IMR-90 (cell line): ENCODE measurements at regions not wholly inside any gene's neighbourhood (a gene's known extent, or its start where the extent isn't known, plus 50 kb on each side); places are given as distances from the start of the nearest gene placed in this dataset.

Source experiments
- ATAC-seq: fragments of 200-7000 bp; cut with Tn5 transposase; 2 replicates; pipeline ENCODE4 v1.9.1; 2020; ENCODE audit warnings: low read depth, mild to moderate bottlenecking, moderate library complexity
- BruUV-seq: library from RNA; stranded (reverse); fragments of 400-500 nt; replicated peaks from 2 replicates; lab custom pipeline; 2021; lab: Mats Ljungman, UMichigan
- CTCF ChIA-PET: fragments of 300-600 bp; formaldehyde crosslinking; extraction: SDS; loops from one replicate; lab custom pipeline; 2021; ENCODE audit warnings: antibody characterized with exemption; lab: Yijun Ruan, JAX
- POLR2A ChIA-PET: fragments of 300-600 bp; sonication (Branson Sonifier 250); formaldehyde crosslinking; loops from one replicate; lab custom pipeline; 2022; ENCODE audit warnings: antibody characterized with exemption; ENCODE audit not compliant: unreplicated experiment; lab: Charles Lee
- DNase-seq: peaks from one replicate; pipeline ENCODE4 v3.0.0; 2013
- H2AFZ ChIP-seq: replicated peaks from 2 replicates; pipeline ENCODE3; 2013; ENCODE audit warnings: low read length, mild to moderate bottlenecking; ENCODE audit not compliant: poor library complexity
- H2AK5ac ChIP-seq: 2 replicates; pipeline ENCODE4 v1.6.1; 2013; ENCODE audit warnings: low read depth, low read length, inconsistent platforms
- H2AK9ac ChIP-seq: replicated peaks from 2 replicates; pipeline ENCODE3; 2013; ENCODE audit warnings: mild to moderate bottlenecking, low read depth, low read length, moderate library complexity; ENCODE audit not compliant: poor library complexity
- H2BK120ac ChIP-seq: 2 replicates; pipeline ENCODE4 v1.6.1; 2013; ENCODE audit warnings: low read depth, low read length, inconsistent platforms
- H2BK15ac ChIP-seq: 3 replicates; pipeline ENCODE4 v1.6.1; 2013; ENCODE audit warnings: low read depth, low read length, inconsistent platforms
- H2BK20ac ChIP-seq: 2 replicates; pipeline ENCODE4 v1.6.1; 2013; ENCODE audit warnings: low read depth, mild to moderate bottlenecking, inconsistent platforms, low read length, moderate library complexity
- H2BK5ac ChIP-seq: 2 replicates; pipeline ENCODE4 v1.6.1; 2013; ENCODE audit warnings: mild to moderate bottlenecking, low read depth, low read length, inconsistent platforms; ENCODE audit not compliant: poor library complexity, severe bottlenecking
- H3K14ac ChIP-seq: replicated peaks from 2 replicates; pipeline ENCODE4 v1.6.1; 2013; ENCODE audit warnings: low read depth, low read length, inconsistent platforms
- H3K18ac ChIP-seq: 2 replicates; pipeline ENCODE4 v1.6.1; 2013; ENCODE audit warnings: low read depth, low read length, control low read depth
- H3K23ac ChIP-seq: 2 replicates; pipeline ENCODE4 v1.6.1; 2013; ENCODE audit warnings: low read depth, low read length, inconsistent platforms
- H3K27ac ChIP-seq: 2 replicates; pipeline ENCODE4 v1.5.1; 2013; ENCODE audit warnings: mild to moderate bottlenecking, control low read depth, low read length; ENCODE audit not compliant: insufficient read depth
- H3K27me3 ChIP-seq: 2 replicates; pipeline ENCODE4 v1.6.1; 2013; ENCODE audit warnings: low read length; ENCODE audit not compliant: control insufficient read depth, insufficient read depth
- H3K36me3 ChIP-seq: 2 replicates; pipeline ENCODE4 v1.6.1; 2013; ENCODE audit warnings: low read length, mixed read lengths; ENCODE audit not compliant: control insufficient read depth, insufficient read depth
- H3K4ac ChIP-seq: 2 replicates; pipeline ENCODE4 v1.6.1; 2013; ENCODE audit warnings: low read depth, low read length, inconsistent platforms
- H3K4me1 ChIP-seq: 2 replicates; pipeline ENCODE4 v1.6.1; 2013; ENCODE audit warnings: low read length, mixed read lengths; ENCODE audit not compliant: control insufficient read depth, insufficient read depth
- H3K4me2 ChIP-seq: 2 replicates; pipeline ENCODE4 v1.6.1; 2013; ENCODE audit warnings: low read depth, mild to moderate bottlenecking, control low read depth, low read length, moderate library complexity
- H3K4me3 ChIP-seq: 2 replicates; pipeline ENCODE4 v1.5.1; 2013; ENCODE audit warnings: low read depth, mild to moderate bottlenecking, control low read depth, low read length, moderate library complexity; ENCODE audit not compliant: insufficient read depth
- H3K56ac ChIP-seq: 2 replicates; pipeline ENCODE4 v1.6.1; 2013; ENCODE audit warnings: low read length, inconsistent platforms; ENCODE audit not compliant: insufficient read depth; ENCODE audit errors: extremely low read depth
- H3K79me1 ChIP-seq, 2 experiments: 2 replicates each; pipeline ENCODE4 v1.6.1; 2013; ENCODE audit warnings: low read length in 2 of 2, inconsistent platforms in 1 of 2, low read depth in 1 of 2
- H3K9ac ChIP-seq: 2 replicates; pipeline ENCODE4 v1.6.1; 2013; ENCODE audit warnings: low read depth, low read length, control low read depth
- H3K9me1 ChIP-seq: 2 replicates; pipeline ENCODE4 v1.6.1; 2013; ENCODE audit warnings: low read length, inconsistent platforms; ENCODE audit not compliant: insufficient read depth
- H3K9me3 ChIP-seq: 2 replicates; pipeline ENCODE4 v1.6.1; 2013; ENCODE audit warnings: low read length; ENCODE audit not compliant: control insufficient read depth, insufficient read depth
- H4K20me1 ChIP-seq: 2 replicates; pipeline ENCODE4 v1.6.1; 2013; ENCODE audit warnings: low read length, inconsistent platforms; ENCODE audit not compliant: insufficient read depth
- H4K5ac ChIP-seq: 2 replicates; pipeline ENCODE4 v1.6.1; 2013; ENCODE audit warnings: mild to moderate bottlenecking, low read depth, low read length, control low read depth
- H4K8ac ChIP-seq, 2 experiments: 2 replicates each; pipeline ENCODE4 v1.6.1; 2013; ENCODE audit warnings: low read depth in 2 of 2, low read length in 2 of 2, control low read depth in 1 of 2, inconsistent platforms in 1 of 2
- H4K91ac ChIP-seq: 2 replicates; pipeline ENCODE4 v1.6.1; 2013; ENCODE audit warnings: low read depth, low read length, inconsistent platforms; ENCODE audit not compliant: insufficient read depth
- MAFK ChIP-seq: IDR thresholded peaks from 2 replicates; pipeline ENCODE4 v1.6.1; 2012; ENCODE audit warnings: low read depth, low read length, improper control_type of control experiment
- RFX5 ChIP-seq: IDR thresholded peaks from 2 replicates; pipeline ENCODE4 v1.8.0; 2012; ENCODE audit warnings: low read depth, mild to moderate bottlenecking, low read length, moderate library complexity
- USF2 ChIP-seq: fragments of 150-350 bp; IDR thresholded peaks from 2 replicates; pipeline ENCODE4 v1.6.1; 2017; ENCODE audit warnings: mild to moderate bottlenecking, antibody characterized with exemption, low read length, low read depth
- WGBS, 2 experiments: methylation state at CpG; one replicate each; pipeline versions ENCODE4 v1.1.5 to v1.1.7; 2013; ENCODE audit warnings: missing lambda C conversion rate in 2 of 2; ENCODE audit not compliant: insufficient read length in 1 of 2; ENCODE audit errors: extremely low coverage in 2 of 2; 5-methylcytosine and 5-hydroxymethylcytosine counted together
- dilution Hi-C: fragments of 300-500 bp; cut with HindIII; formaldehyde crosslinking; loops from one replicate; pipeline ENCODE4 v1.14.3; 2018; ENCODE audit warnings: low sequenced_read_pairs; ENCODE audit not compliant: unreplicated experiment
- in situ Hi-C: fragments of 300-500 bp; cut with MboI; formaldehyde crosslinking; loops from 3 replicates; pipeline ENCODE4 v1.14.3; 2019; ENCODE audit warnings: low sequenced_read_pairs, inconsistent platforms, mixed read lengths
- intact Hi-C: fragments of 100-400 bp; cut with micrococcal nuclease; formaldehyde crosslinking; loops from 2 replicates; pipeline ENCODE4 v1.10.0; 2022

GRCh38 chr12:20969766-20970165 is 159.3 kb downstream of the SLCO1B3 start:
- Histone ChIP-seq H4K8ac (no peak overlapping the region), H3K4me1 (no peaks in the 10 kb centered on the region), H3K27ac (no peak overlapping the region), H4K91ac (no peak overlapping the region), H3K4me2 (no peak overlapping the region), H2BK20ac (no peak overlapping the region), H3K27me3 (no peaks in the 10 kb centered on the region), H3K9me3 (peaks cover 8% of the 10 kb centered on the region), H2AFZ (no peak overlapping the region), H3K79me1 (no peaks in the 10 kb centered on the region), H2BK5ac (no peak overlapping the region), H3K23ac (no peak overlapping the region), H4K5ac (no peak overlapping the region), H3K14ac (no peak overlapping the region), H2AK5ac (no peak overlapping the region), H3K4ac (no peak overlapping the region), H3K36me3 (no peaks in the 10 kb centered on the region), H2BK15ac (no peak overlapping the region), H3K9me1 (no peaks in the 10 kb centered on the region), H2BK120ac (no peak overlapping the region), H3K18ac (no peak overlapping the region), H3K4me3 (no peak overlapping the region), H4K20me1 (no peaks in the 10 kb centered on the region), H2AK9ac (no peak overlapping the region), H3K56ac (no peak overlapping the region), H3K9ac (no peak overlapping the region)
- POLR2A ChIA-PET, result no interaction called here
- CTCF ChIA-PET, result no interaction called here
- ATAC-seq, result no peak
- TF ChIP-seq MAFK (peak; percentile 83), RFX5 (no peak), USF2 (no peak)
- in situ Hi-C loops, result no loop called here
- WGBS, 2 experiments, result 0% methylated on average over 1 of the region's 4 CpGs; no CpG with 5 or more reads in 1 of the 2 experiments
- dilution Hi-C loops, result no loop called here
- DNase-seq, result no peak
- intact Hi-C loops, result no loop called here
- BruUV-seq, result no TSS peak
